Vagina (tissue), 2 donors: ENCODE measurements at regions not wholly inside any gene's neighbourhood (a gene's known extent, or its start where the extent isn't known, plus 50 kb on each side); places are given as distances from the start of the nearest gene placed in this dataset.

Experiments
- POLR2A ChIP-seq, 2 donors: fragments of 450-650 bp; IDR thresholded peaks; one replicate each; pipeline ENCODE4 v1.6.1; 2017; ENCODE audit warnings: antibody characterized with exemption in 2 of 2, mild to moderate bottlenecking in 2 of 2, moderate library complexity in 2 of 2
- POLR2AphosphoS5 ChIP-seq, 2 donors: sonication (generic); formaldehyde crosslinking; IDR thresholded peaks; one replicate each; pipeline ENCODE4 v1.9.0; 2017; ENCODE audit warnings: antibody characterized with exemption in 2 of 2, mild to moderate bottlenecking in 2 of 2, low read depth in 1 of 2; ENCODE audit not compliant: insufficient read depth in 1 of 2
- TF ChIP-seq, protein P1 (sequence below), 3 experiments: fragments of 450-650 bp in 2 of 3; fragments of 200-600 bp in 1 of 3; sonication (generic) in 1 of 3; IDR thresholded peaks; one replicate each; pipeline ENCODE4 v1.5.1; 2017 to 2019; ENCODE audit warnings: antibody characterized with exemption in 3 of 3, mild to moderate bottlenecking in 2 of 3, moderate library complexity in 2 of 3

DNA sequence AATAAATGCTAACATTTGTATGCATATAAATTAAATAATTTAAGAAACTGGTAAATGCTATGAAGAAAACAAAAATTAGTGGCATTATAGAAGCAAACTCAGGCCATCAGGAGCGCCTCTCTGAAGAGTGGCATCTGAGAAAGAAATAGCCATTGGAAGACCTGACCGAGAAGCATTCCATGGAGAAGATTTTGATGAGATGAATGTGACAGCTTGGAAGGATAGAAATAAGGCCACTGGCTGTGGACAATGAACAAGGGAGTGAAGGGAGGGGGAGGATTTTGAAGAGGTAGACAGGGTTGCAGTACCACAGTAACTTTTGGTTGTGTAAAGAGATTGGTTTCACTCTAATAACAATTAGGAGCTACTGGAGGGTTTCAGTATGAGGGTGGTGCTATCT is 436.7 kb downstream of the CCSER2 start:
- TF ChIP-seq, protein P1, sequence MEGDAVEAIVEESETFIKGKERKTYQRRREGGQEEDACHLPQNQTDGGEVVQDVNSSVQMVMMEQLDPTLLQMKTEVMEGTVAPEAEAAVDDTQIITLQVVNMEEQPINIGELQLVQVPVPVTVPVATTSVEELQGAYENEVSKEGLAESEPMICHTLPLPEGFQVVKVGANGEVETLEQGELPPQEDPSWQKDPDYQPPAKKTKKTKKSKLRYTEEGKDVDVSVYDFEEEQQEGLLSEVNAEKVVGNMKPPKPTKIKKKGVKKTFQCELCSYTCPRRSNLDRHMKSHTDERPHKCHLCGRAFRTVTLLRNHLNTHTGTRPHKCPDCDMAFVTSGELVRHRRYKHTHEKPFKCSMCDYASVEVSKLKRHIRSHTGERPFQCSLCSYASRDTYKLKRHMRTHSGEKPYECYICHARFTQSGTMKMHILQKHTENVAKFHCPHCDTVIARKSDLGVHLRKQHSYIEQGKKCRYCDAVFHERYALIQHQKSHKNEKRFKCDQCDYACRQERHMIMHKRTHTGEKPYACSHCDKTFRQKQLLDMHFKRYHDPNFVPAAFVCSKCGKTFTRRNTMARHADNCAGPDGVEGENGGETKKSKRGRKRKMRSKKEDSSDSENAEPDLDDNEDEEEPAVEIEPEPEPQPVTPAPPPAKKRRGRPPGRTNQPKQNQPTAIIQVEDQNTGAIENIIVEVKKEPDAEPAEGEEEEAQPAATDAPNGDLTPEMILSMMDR (IDR thresholded peaks at IDR 0.05): no peak
- TF ChIP-seq POLR2A (IDR thresholded peaks at IDR 0.05): no peak
- TF ChIP-seq POLR2AphosphoS5 (IDR thresholded peaks at IDR 0.05; ENCODE audit: insufficient read depth in 1 of 2, low read depth in 1 of 2): no peak
